Stimulated activated CD4-positive, alpha-beta T cell treated with anti-CD3 and anti-CD28 coated beads, Interleukin-15, amount 100 ng/mL, for 1 hour (primary cell): ENCODE measurements at regions not wholly inside any gene's neighbourhood (a gene's known extent, or its start where the extent isn't known, plus 50 kb on each side); places are given as distances from the start of the nearest gene placed in this dataset.
"Not testable (repeated sequence)": the region's sequence is repeated elsewhere in the genome, so short reads cannot be mapped to it uniquely, and the experiment has no call there.

Experiments used
- DNase-seq, 2 donors: peaks; one replicate each; pipeline ENCODE4 v3.0.0-alpha.2; 2020; ENCODE audit warnings: low read depth in 1 of 2, low spot score in 1 of 2

GRCh38 chr3:75312469-75312868 lies 351.7 kb upstream of the FRG2C start:
- not testable (repeated sequence) for DNase-seq

- DNase-seq = not testable (repeated sequence)
Observed at GRCh38 chr3:75319776-75320175, 344.4 kb upstream of the FRG2C start.

- DNase-seq = no peak
Observed at GRCh38 chr3:75320369-75320768, 343.8 kb upstream of the FRG2C start.

GRCh38 chr3:75321060-75321459 lies 343.1 kb upstream of the FRG2C start:
- DNase-seq = no peak

GRCh38 chr3:75323936-75324335 lies 340.2 kb upstream of the FRG2C start:
- not testable (repeated sequence) for DNase-seq

GRCh38 chr3:75325716-75326115 lies 338.4 kb upstream of the FRG2C start:
- no peak for DNase-seq

- no peak for DNase-seq
Observed at GRCh38 chr3:75327453-75327852, 336.7 kb upstream of the FRG2C start.

- DNase-seq = no peak
Observed at GRCh38 chr3:75329476-75330097, 334.5 kb upstream of the FRG2C start.

- DNase-seq = not testable (repeated sequence)
Observed at GRCh38 chr3:75330446-75330845, 333.7 kb upstream of the FRG2C start.

GRCh38 chr3:75332090-75332489 lies 332.0 kb upstream of the FRG2C start:
- not testable (repeated sequence) for DNase-seq

- no peak for DNase-seq
Observed at GRCh38 chr3:75332794-75333193, 331.3 kb upstream of the FRG2C start.

GRCh38 chr3:75334299-75334698 lies 329.8 kb upstream of the FRG2C start:
- no peak for DNase-seq

- DNase-seq = no peak
Observed at GRCh38 chr3:75337226-75337900, 326.8 kb upstream of the FRG2C start.

- no peak for DNase-seq
Observed at GRCh38 chr3:75338342-75338741, 325.8 kb upstream of the FRG2C start.

- no peak for DNase-seq
Observed at GRCh38 chr3:75341324-75342067, 322.6 kb upstream of the FRG2C start.

- no peak for DNase-seq
Observed at GRCh38 chr3:75342425-75342824, 321.7 kb upstream of the FRG2C start.

GRCh38 chr3:75350536-75350935 lies 313.6 kb upstream of the FRG2C start:
- not testable (repeated sequence) for DNase-seq

GRCh38 chr3:75362086-75362784 lies 301.9 kb upstream of the FRG2C start:
- DNase-seq = not testable (repeated sequence)

GRCh38 chr3:75372964-75373363 lies 291.2 kb upstream of the FRG2C start:
- not testable (repeated sequence) for DNase-seq

GRCh38 chr3:75379840-75380239 lies 284.3 kb upstream of the FRG2C start:
- not testable (repeated sequence) for DNase-seq

- DNase-seq = no peak
Observed at GRCh38 chr3:75380276-75380771, 283.8 kb upstream of the FRG2C start.
